ENCODE measurements at regions not wholly inside any gene's neighbourhood (a gene's known extent, or its start where the extent isn't known, plus 50 kb on each side); places are given as distances from the start of the nearest gene placed in this dataset.

GRCh38 chr5:106163233-106163632 lies 1507.5 kb downstream of the EFNA5 start:
- TF ChIP-seq, protein P1, sequence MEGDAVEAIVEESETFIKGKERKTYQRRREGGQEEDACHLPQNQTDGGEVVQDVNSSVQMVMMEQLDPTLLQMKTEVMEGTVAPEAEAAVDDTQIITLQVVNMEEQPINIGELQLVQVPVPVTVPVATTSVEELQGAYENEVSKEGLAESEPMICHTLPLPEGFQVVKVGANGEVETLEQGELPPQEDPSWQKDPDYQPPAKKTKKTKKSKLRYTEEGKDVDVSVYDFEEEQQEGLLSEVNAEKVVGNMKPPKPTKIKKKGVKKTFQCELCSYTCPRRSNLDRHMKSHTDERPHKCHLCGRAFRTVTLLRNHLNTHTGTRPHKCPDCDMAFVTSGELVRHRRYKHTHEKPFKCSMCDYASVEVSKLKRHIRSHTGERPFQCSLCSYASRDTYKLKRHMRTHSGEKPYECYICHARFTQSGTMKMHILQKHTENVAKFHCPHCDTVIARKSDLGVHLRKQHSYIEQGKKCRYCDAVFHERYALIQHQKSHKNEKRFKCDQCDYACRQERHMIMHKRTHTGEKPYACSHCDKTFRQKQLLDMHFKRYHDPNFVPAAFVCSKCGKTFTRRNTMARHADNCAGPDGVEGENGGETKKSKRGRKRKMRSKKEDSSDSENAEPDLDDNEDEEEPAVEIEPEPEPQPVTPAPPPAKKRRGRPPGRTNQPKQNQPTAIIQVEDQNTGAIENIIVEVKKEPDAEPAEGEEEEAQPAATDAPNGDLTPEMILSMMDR (IDR thresholded peaks at IDR 0.05), result no peak
- TF ChIP-seq EZH2 (IDR thresholded peaks at IDR 0.05; ENCODE audit: borderline replicate concordance, insufficient read depth, low read depth, low read length, poor library complexity, severe bottlenecking), result no peak
